Activated naive CD4-positive, alpha-beta T cell treated with anti-CD3 and anti-CD28 coated beads, Interleukin-2, amount 50 U/mL, for 24 hours (primary cell): ENCODE measurements at regions not wholly inside any gene's neighbourhood (a gene's known extent, or its start where the extent isn't known, plus 50 kb on each side); places are given as distances from the start of the nearest gene placed in this dataset.
"Not testable (repeated sequence)": the region's sequence is repeated elsewhere in the genome, so short reads cannot be mapped to it uniquely, and the experiment has no call there.

ENCODE experiments used
- H3K27ac Mint-ChIP-seq: one replicate; pipeline ENCODE4 v1.8.0; 2021; ENCODE audit warnings: mild to moderate bottlenecking, mixed read lengths
- H3K27me3 Mint-ChIP-seq: one replicate; pipeline ENCODE4 v1.8.0; 2021; ENCODE audit warnings: mixed read lengths
- H3K36me3 Mint-ChIP-seq: one replicate; pipeline ENCODE4 v1.8.0; 2021; ENCODE audit warnings: mixed read lengths
- H3K4me1 Mint-ChIP-seq: one replicate; pipeline ENCODE4 v1.8.0; 2021; ENCODE audit warnings: mixed read lengths
- H3K4me3 Mint-ChIP-seq: one replicate; pipeline ENCODE4 v1.8.0; 2021; ENCODE audit warnings: mild to moderate bottlenecking, mixed read lengths
- H3K9me3 Mint-ChIP-seq: one replicate; pipeline ENCODE4 v1.8.0; 2021; ENCODE audit warnings: mixed read lengths

DNA sequence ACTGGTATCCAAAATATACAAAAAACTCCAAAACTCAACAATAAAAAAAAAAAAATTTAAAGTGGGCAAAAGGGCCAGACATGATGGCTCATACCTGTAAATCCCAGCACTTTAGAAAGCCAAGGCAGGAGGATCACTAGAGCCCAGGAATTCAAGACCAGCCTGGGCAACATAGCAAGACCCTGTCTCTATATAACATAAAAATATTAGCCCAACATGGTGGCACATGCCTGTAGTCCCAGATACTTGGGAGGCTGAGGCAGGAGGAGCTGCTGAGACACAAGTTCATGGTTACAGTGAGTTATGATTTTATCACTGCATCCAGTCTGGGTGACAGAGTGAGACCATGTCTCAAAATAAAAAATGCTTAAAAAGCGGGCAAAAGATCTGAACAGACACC, 121.0 kb upstream of the BEND6 start:
- H3K27me3 Mint-ChIP-seq, result peaks cover 24% of the 10 kb centered on the region
- no peaks in the 10 kb centered on the region for H3K4me1 Mint-ChIP-seq
- H3K27ac Mint-ChIP-seq, result no peak overlapping the region
- no peaks in the 10 kb centered on the region for H3K36me3 Mint-ChIP-seq
- no peak overlapping the region for H3K4me3 Mint-ChIP-seq
- H3K9me3 Mint-ChIP-seq, result no peaks in the 10 kb centered on the region

DNA sequence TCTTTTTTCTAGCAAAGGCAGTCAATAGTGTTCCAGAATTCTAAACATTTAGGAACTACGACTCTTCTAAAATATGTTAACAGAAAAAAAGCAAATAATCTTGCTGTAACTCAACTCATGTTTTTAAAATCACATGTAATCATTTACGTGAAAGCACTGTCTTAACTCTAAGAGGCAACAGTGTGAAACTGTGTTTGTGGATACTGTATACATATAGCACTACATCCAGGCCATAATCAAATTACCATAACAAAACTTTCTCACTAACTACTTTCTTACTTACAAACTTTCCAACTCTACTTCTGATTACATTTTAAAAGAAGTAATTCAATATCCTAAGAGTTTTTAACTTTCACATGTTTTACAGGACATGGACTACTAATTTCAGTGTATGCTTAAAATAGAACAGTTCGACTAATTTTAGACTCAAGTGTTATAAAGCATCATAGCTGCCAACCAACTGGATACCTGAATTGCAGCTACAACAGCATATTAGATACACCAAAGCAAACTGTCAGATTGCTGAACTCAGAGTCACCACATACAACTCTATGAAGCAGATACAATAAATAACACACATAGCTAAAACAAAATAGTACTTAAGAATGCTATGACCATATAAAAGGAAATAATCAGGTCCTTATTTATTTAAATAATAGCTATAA, 121.6 kb upstream of the BEND6 start:
- peaks cover 18% of the 10 kb centered on the region for H3K27me3 Mint-ChIP-seq
- H3K4me1 Mint-ChIP-seq, result no peaks in the 10 kb centered on the region
- H3K27ac Mint-ChIP-seq, result no peak overlapping the region
- no peak overlapping the region for H3K4me3 Mint-ChIP-seq
- H3K36me3 Mint-ChIP-seq, result no peaks in the 10 kb centered on the region
- H3K9me3 Mint-ChIP-seq, result no peaks in the 10 kb centered on the region

DNA sequence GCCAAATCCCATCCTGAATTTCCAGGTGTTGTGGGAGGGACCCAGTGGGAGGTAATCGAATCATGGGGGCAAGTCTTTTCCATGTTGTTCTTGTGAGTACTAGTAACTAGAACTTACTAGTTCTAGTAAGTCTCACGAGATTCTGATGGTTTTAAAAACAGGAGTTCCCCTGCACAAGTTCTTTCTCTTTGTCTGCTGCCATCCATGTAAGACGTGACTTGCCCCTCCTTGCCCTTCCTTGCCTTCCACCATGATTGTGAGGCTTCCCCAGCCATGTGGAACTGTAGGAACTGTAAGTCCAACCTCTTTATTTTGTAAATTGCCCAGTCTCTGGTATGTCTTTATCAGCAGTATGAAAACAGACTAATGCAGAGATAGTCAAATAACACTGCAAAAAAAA, 122.7 kb upstream of the BEND6 start:
- H3K4me1 Mint-ChIP-seq, result no peaks in the 10 kb centered on the region
- H3K27ac Mint-ChIP-seq, result no peak overlapping the region
- peaks cover 11% of the 10 kb centered on the region for H3K27me3 Mint-ChIP-seq
- H3K4me3 Mint-ChIP-seq, result no peak overlapping the region
- H3K36me3 Mint-ChIP-seq, result no peaks in the 10 kb centered on the region
- no peaks in the 10 kb centered on the region for H3K9me3 Mint-ChIP-seq

DNA sequence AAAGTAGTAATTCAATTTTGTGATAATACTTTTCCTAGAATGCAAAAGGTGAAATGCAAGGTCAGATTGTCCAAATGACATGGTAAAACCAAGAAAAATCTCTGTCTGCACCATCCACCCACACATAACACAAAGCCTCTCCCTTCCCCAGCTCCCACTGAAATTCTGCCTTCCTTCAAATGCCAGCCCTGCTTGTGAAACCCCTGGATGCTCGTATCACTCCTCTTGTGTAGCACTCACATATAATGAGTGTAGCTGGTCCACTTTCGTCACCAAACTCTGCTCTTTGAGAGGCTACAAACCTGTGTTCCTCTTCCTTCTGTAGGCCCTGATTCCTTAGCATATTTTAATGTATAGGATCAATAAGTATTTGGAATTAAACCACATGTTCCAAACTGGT, 123.6 kb upstream of the BEND6 start:
- H3K36me3 Mint-ChIP-seq, result no peaks in the 10 kb centered on the region
- H3K4me1 Mint-ChIP-seq, result no peaks in the 10 kb centered on the region
- H3K9me3 Mint-ChIP-seq, result no peaks in the 10 kb centered on the region
- peaks cover 10% of the 10 kb centered on the region for H3K27me3 Mint-ChIP-seq
- no peak overlapping the region for H3K27ac Mint-ChIP-seq
- H3K4me3 Mint-ChIP-seq, result no peak overlapping the region

DNA sequence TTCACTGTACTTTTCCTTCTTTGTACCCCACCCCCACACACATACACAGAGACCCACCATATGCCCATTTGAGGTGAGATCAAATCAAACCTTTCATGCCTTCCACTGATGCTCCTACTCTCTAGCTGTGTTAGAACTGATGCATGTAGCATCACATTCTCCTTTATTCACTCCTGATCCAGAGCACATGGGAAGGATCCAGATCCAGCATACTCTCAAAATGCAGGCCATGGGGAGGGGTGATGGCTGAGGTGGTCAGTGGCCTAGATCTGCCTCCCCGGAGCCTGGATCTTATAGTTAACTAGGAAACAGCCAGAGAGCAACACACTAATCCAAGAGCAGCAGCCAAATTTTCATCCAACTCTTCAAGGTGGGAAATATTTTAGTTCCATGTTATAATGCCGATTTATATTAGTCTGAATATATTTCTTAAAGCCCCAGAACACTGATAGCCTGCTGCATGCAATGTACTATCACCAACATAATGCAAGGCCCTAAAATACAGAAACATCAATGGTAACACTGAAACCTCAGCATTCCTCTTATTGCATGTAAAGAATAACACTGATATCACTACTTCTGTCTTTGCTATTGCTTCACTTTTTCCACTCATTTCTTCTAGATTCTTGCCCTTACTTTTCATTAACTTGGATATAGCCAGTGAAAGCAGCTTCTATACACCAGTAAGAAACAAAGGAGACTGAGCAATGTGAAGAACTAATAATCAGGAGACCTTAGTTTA, 126.8 kb upstream of the BEND6 start:
- Mint-ChIP-seq H3K9me3 (no peaks in the 10 kb centered on the region), H3K4me3 (no peak overlapping the region), H3K27ac (no peak overlapping the region), H3K4me1 (no peaks in the 10 kb centered on the region), H3K36me3 (no peaks in the 10 kb centered on the region), H3K27me3 (peaks cover 5% of the 10 kb centered on the region)

DNA sequence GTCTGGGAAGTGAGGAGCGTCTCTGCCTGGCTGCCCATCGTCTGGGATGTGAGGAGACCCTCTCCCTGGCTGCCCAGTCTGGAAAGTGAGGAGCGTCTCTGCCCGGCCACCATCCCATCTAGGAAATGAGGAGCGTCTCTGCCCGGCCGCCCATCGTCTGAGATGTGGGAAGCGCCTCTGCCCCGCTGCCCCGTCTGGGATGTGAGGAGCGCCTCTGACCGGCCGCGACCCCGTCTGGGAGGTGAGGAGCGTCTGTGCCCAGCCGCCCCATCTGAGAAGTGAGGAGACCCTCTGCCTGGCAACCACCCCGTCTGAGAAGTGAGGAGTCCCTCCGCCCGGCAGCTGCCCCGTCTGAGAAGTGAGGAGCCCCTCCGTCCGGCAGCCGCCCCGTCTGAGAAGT, 130.5 kb upstream of the BEND6 start:
- not testable (repeated sequence) for H3K9me3 Mint-ChIP-seq, H3K4me3 Mint-ChIP-seq, H3K4me1 Mint-ChIP-seq, H3K36me3 Mint-ChIP-seq, H3K27ac Mint-ChIP-seq, H3K27me3 Mint-ChIP-seq

DNA sequence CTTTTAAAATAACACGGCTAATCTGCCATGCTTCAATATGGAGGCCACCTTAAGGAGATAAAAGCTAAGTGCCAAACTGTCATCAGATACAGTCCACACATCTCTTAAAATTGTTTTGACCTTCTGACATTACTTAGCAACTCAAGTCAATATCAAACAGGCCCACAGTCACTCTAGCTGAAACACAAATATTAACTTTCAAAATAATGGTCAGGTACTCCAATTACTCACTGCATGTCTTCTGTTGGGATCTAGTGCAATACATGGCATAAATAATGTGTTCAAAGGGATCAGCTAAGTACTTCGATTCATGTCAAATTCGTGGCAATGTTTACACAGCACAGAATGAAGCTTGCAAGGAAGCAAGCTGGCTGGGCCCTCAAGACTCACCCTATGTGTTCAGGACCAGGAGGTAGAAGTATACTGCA, 133.9 kb upstream of the BEND6 start:
- peaks cover 3% of the 10 kb centered on the region for H3K27me3 Mint-ChIP-seq
- H3K27ac Mint-ChIP-seq, result no peak overlapping the region
- H3K4me1 Mint-ChIP-seq, result no peaks in the 10 kb centered on the region
- H3K36me3 Mint-ChIP-seq, result no peaks in the 10 kb centered on the region
- H3K4me3 Mint-ChIP-seq, result no peak overlapping the region
- no peaks in the 10 kb centered on the region for H3K9me3 Mint-ChIP-seq

DNA sequence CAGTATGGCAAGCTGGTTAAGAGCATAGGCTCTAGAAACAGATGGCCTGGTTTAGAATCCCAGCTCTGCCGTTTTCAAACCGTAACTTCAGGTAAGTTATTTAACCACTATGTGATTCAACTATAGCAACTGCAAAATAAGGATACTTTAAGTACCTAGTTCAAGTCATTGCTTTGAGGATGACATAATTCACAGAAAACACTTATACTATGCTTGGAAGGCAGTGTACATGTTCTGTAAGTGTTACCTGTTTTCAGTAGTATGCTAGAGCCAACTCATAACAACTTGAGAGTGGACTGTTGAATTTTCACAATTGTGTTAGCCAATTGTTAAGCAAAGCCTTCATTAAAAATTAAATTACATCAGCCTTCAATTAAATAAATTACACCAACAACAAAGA, 134.8 kb upstream of the BEND6 start:
- H3K36me3 Mint-ChIP-seq, result no peaks in the 10 kb centered on the region
- no peaks in the 10 kb centered on the region for H3K9me3 Mint-ChIP-seq
- no peak overlapping the region for H3K27ac Mint-ChIP-seq
- no peaks in the 10 kb centered on the region for H3K4me1 Mint-ChIP-seq
- H3K4me3 Mint-ChIP-seq, result no peak overlapping the region
- H3K27me3 Mint-ChIP-seq, result no peaks in the 10 kb centered on the region

DNA sequence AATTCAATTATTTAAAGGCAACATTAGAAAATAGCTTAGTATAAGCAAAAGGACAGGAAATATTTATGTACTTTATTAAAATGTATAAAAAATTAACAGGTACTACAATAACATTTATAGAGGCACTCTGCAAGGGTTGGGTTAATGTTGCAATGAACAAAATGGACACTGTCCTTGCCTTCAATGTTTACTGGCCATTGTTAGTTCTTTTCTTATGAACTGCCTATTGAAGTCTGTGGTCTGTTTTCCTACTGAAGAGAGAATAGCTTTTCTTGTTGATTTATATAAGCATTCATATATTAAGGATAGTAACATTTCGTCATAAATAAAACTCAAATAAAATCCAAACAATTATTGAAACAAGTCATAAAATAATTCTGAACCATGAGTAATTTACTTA, 135.3 kb upstream of the BEND6 start:
- no peak overlapping the region for H3K27ac Mint-ChIP-seq
- H3K9me3 Mint-ChIP-seq, result no peaks in the 10 kb centered on the region
- no peak overlapping the region for H3K4me3 Mint-ChIP-seq
- H3K27me3 Mint-ChIP-seq, result no peaks in the 10 kb centered on the region
- H3K4me1 Mint-ChIP-seq, result no peaks in the 10 kb centered on the region
- H3K36me3 Mint-ChIP-seq, result no peaks in the 10 kb centered on the region

DNA sequence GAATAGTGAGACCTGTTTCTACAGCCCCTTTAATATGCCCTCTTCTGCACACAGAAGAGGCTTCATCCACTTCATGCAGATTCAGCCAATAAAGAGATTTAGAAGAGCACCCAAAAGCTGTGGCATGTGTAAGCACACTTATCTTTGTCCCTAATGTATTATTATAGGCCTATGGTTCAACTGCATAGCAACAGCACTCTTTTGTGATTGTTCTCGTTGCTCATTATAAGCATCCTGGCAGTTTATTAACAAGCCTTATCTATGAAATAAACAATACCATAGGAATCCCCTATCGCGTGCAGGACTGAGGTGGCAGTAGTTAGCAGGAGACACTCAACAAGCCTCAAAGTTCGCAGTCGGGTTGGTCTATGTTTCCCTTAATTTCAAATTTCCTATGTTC, 138.5 kb upstream of the BEND6 start:
- no peaks in the 10 kb centered on the region for H3K9me3 Mint-ChIP-seq
- H3K4me3 Mint-ChIP-seq, result no peak overlapping the region
- H3K4me1 Mint-ChIP-seq, result no peaks in the 10 kb centered on the region

DNA sequence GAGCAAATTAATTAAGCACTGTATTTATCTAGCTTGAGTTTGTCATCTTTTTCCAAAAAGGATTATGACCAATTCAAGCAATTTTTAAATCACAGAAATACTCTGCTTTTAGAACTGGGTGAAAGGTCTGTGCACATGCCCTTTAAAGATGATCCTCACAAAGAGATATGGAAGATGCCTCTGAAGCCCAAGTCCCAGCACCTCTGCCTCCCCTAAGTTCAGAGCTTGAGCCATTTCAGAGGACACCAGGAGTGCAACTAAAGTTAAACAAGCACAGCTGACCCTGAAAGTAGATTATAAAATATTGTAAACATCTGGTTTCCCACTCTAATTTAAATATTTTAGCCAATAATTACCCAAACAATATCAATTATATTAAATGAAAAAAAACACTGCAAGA, 139.5 kb upstream of the BEND6 start:
- Mint-ChIP-seq H3K27me3 (no peaks in the 10 kb centered on the region), H3K9me3 (no peaks in the 10 kb centered on the region), H3K4me1 (no peaks in the 10 kb centered on the region), H3K4me3 (no peak overlapping the region), H3K36me3 (no peaks in the 10 kb centered on the region), H3K27ac (no peak overlapping the region)

More for the DNA sequence above, 138.5 kb upstream of the BEND6 start:
- Mint-ChIP-seq H3K27me3 (no peaks in the 10 kb centered on the region), H3K27ac (no peak overlapping the region), H3K36me3 (no peaks in the 10 kb centered on the region)

DNA sequence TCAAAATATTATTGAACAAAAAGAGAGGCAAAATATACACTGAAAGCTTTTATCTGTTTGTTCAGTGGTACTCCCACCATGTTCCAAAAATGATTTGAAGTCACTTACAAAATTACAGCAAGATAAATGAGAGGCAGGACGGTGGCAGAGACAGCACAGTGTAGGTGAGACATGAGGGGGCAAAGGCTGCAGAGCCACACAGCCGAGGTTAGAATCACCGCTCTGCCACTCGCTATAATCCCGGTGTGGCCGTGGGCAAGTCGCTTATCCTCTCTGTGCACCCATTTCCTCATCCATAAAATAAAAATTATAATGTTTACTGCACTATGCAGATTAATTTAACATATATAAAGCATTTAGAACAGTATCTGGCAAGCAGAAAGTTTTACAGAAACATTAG, 140.1 kb upstream of the BEND6 start:
- H3K4me1 Mint-ChIP-seq, result no peaks in the 10 kb centered on the region
- no peaks in the 10 kb centered on the region for H3K9me3 Mint-ChIP-seq
- H3K27me3 Mint-ChIP-seq, result no peaks in the 10 kb centered on the region
- no peaks in the 10 kb centered on the region for H3K36me3 Mint-ChIP-seq
- H3K4me3 Mint-ChIP-seq, result no peak overlapping the region
- H3K27ac Mint-ChIP-seq, result no peak overlapping the region

DNA sequence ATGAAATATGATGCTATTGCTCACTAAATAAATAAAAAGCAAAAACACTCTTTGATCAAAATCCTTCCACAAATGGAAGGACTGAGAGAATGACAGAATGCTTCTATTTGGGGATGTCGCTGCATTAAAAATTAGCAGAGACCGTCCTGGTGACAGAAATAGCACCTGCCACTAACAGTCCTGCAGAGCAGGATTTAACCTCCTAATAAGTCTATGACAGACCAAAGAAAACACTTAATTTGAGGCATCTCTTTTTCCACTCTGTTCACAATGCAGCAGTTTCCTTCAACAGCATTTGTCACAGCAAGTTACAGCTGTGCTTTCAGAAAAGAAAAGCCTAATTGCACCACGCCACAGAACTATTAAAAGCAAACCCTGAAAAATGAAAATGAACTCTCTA, 140.6 kb upstream of the BEND6 start:
- Mint-ChIP-seq H3K27ac (no peak overlapping the region), H3K9me3 (no peaks in the 10 kb centered on the region), H3K36me3 (no peaks in the 10 kb centered on the region), H3K27me3 (no peaks in the 10 kb centered on the region), H3K4me1 (no peaks in the 10 kb centered on the region), H3K4me3 (no peak overlapping the region)

DNA sequence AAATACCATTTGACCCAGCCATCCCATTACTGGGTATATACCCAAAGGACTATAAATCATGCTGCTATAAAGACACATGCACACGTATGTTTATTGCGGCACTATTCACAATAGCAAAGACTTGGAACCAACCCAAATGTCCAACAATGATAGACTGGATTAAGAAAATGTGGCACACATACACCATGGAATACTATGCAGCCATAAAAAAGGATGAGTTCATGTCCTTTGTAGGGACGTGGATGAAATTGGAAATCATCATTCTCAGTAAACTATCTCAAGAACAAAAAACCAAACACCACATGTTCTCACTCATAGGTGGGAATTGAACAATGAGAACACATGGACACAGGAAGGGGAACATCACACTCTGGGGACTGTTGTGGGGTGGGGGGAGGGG, 142.1 kb upstream of the BEND6 start:
- not testable (repeated sequence) for H3K27ac Mint-ChIP-seq, H3K9me3 Mint-ChIP-seq, H3K4me1 Mint-ChIP-seq, H3K4me3 Mint-ChIP-seq, H3K36me3 Mint-ChIP-seq, H3K27me3 Mint-ChIP-seq

DNA sequence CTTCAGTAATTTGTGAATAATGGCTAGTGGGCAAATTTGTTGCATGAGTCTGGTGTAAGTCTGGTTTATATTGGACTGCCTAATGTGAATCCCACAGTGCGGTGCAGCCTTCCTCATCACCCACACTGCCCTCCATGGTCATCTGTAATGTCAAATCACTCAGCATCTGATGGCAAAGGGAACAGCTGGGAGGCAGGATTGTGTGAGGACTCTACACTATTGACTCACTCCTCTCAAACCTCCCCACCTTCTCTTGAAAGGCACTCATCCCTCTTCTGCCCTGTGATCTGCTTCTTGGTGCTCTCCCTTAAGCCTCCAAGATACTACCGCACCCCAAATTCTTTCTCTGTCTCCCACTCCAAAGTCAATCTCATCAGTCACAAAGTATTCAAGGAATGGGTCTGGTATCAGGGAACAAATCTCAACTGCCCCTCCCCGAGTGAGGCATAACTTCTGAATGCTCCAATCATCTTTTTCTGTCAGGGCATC, 146.0 kb upstream of the BEND6 start:
- Mint-ChIP-seq H3K4me1 (no peaks in the 10 kb centered on the region), H3K9me3 (no peaks in the 10 kb centered on the region), H3K27ac (no peak overlapping the region), H3K27me3 (peaks cover 3% of the 10 kb centered on the region), H3K36me3 (no peaks in the 10 kb centered on the region), H3K4me3 (no peak overlapping the region)

DNA sequence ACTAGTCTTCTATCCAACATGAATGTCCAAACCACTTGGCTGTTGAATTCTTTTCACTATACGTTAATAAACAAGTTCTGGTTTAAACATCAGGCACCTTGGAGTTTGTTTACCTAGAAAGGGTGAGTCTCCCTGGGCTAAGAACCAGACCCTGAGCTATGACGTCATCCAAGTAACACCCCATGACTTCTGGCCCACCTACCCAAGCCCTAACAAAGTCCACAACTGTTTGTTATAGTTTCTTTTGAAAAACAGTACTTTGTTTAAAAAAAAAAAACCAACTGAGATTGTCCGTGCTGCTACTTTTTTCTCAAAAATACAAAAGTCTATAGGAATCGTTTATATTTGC, 146.9 kb upstream of the BEND6 start:
- Mint-ChIP-seq H3K27ac (no peak overlapping the region), H3K9me3 (no peaks in the 10 kb centered on the region), H3K36me3 (no peaks in the 10 kb centered on the region), H3K27me3 (peaks cover 3% of the 10 kb centered on the region), H3K4me1 (no peaks in the 10 kb centered on the region), H3K4me3 (no peak overlapping the region)
